ENCODE measurements at regions not wholly inside any gene's neighbourhood (a gene's known extent, or its start where the extent isn't known, plus 50 kb on each side); places are given as distances from the start of the nearest gene placed in this dataset.
A peak's percentile ranks its signal among the peaks of the same experiment; 100 is the strongest.

- ATAC-seq (no peak), DNase-seq (no peak)
- Histone ChIP-seq H3K36me3 (no peaks in the 10 kb centered on the region), H3K4me1 (no peaks in the 10 kb centered on the region), H3K27me3 (peaks cover 0 to 3% (median 0%) of the 10 kb centered on the region in 3 donors), H3K9me3 (no peaks in the 10 kb centered on the region), H3K4me3 (no peak overlapping the region), H3K27ac (no peak overlapping the region)
- intact Hi-C loops (cut with DNase I; ENCODE audit: low total_unique reads) (no loop called here), in situ Hi-C loops (cut with MboI; ENCODE audit: low sequenced_read_pairs in 4 of 4) (no loop called here)
- TF ChIP-seq CTCF (IDR thresholded peaks at IDR 0.05 in 4 of 5, conservative IDR thresholded peaks at IDR 0.05 in 1 of 5) (no peak), POLR2A (IDR thresholded peaks at IDR 0.05) (no peak)
These were observed 154.7 kb upstream of the PDE10A start for GRCh38 chr6:165817771-165818170.

GRCh38 chr6:165817148-165817547 is 154.1 kb upstream of the PDE10A start:
- intact Hi-C loops (cut with DNase I; ENCODE audit: low total_unique reads): no loop called here
- H3K4me1 ChIP-seq: no peaks in the 10 kb centered on the region
- in situ Hi-C loops (cut with MboI; ENCODE audit: low sequenced_read_pairs in 4 of 4): no loop called here

GRCh38 chr6:165814679-165815078 is 151.6 kb upstream of the PDE10A start:
- in situ Hi-C loops (cut with MboI; ENCODE audit: low sequenced_read_pairs in 4 of 4): no loop called here
- H3K27me3 ChIP-seq: peaks cover 0 to 3% (median 0%) of the 10 kb centered on the region in 3 donors
- ATAC-seq: no peak
- H3K9me3 ChIP-seq: no peaks in the 10 kb centered on the region
- no peak for TF ChIP-seq CTCF (IDR thresholded peaks at IDR 0.05 in 4 of 5, conservative IDR thresholded peaks at IDR 0.05 in 1 of 5)
- no peak overlapping the region for H3K27ac ChIP-seq
- no peaks in the 10 kb centered on the region for H3K36me3 ChIP-seq
- no peak for DNase-seq
- H3K4me3 ChIP-seq: no peak overlapping the region
- intact Hi-C loops (cut with DNase I; ENCODE audit: low total_unique reads): loop anchor here (2.0 kb wide), 1 partner anchor 62 kb away; no protein-coding TSS in a partner anchor
- no peaks in the 10 kb centered on the region for H3K4me1 ChIP-seq

More at GRCh38 chr6:165817148-165817547, 154.1 kb upstream of the PDE10A start:
- TF ChIP-seq CTCF (IDR thresholded peaks at IDR 0.05 in 4 of 5, conservative IDR thresholded peaks at IDR 0.05 in 1 of 5) (no peak), POLR2A (IDR thresholded peaks at IDR 0.05) (no peak)
- H3K27ac ChIP-seq: no peak overlapping the region
- peaks cover 0 to 3% (median 0%) of the 10 kb centered on the region in 3 donors for H3K27me3 ChIP-seq
- DNase-seq (no peak), ATAC-seq (no peak)
- H3K4me3 ChIP-seq: no peak overlapping the region
- H3K36me3 ChIP-seq: no peaks in the 10 kb centered on the region
- H3K9me3 ChIP-seq: no peaks in the 10 kb centered on the region

GRCh38 chr6:165811512-165811911 is 148.5 kb upstream of the PDE10A start:
- intact Hi-C loops (cut with DNase I; ENCODE audit: low total_unique reads): no loop called here
- Histone ChIP-seq H3K4me3 (no peak overlapping the region), H3K4me1 (no peaks in the 10 kb centered on the region), H3K36me3 (no peaks in the 10 kb centered on the region), H3K9me3 (no peaks in the 10 kb centered on the region), H3K27ac (no peak overlapping the region), H3K27me3 (no peaks in the 10 kb centered on the region)
- in situ Hi-C loops (cut with MboI; ENCODE audit: low sequenced_read_pairs in 4 of 4): no loop called here
- DNase-seq (no peak), ATAC-seq (no peak)
- TF ChIP-seq POLR2A (IDR thresholded peaks at IDR 0.05): no peak
- TF ChIP-seq CTCF (IDR thresholded peaks at IDR 0.05 in 4 of 5, conservative IDR thresholded peaks at IDR 0.05 in 1 of 5): no peak

GRCh38 chr6:165808021-165808420 is 145.0 kb upstream of the PDE10A start:
- DNase-seq (no peak), ATAC-seq (no peak)
- no peaks in the 10 kb centered on the region for H3K36me3 ChIP-seq
- no peaks in the 10 kb centered on the region for H3K4me1 ChIP-seq
- H3K27me3 ChIP-seq: peaks cover 0 to 8% (median 3%) of the 10 kb centered on the region in 3 donors
- H3K4me3 ChIP-seq: no peak overlapping the region
- TF ChIP-seq POLR2A (IDR thresholded peaks at IDR 0.05) (no peak), CTCF (IDR thresholded peaks at IDR 0.05 in 4 of 5, conservative IDR thresholded peaks at IDR 0.05 in 1 of 5) (no peak)
- H3K9me3 ChIP-seq: no peaks in the 10 kb centered on the region
- in situ Hi-C loops (cut with MboI; ENCODE audit: low sequenced_read_pairs in 4 of 4): no loop called here
- intact Hi-C loops (cut with DNase I; ENCODE audit: low total_unique reads): no loop called here
- peak overlapping the region; percentile 33 to 52 (median 48) for H3K27ac ChIP-seq

Measured in gastrocnemius medialis (tissue), 4 donors.